Stimulated activated naive CD8-positive, alpha-beta T cell treated with anti-CD3 and anti-CD28 coated beads, Interleukin-15, amount 100 ng/mL, for 72 hours (primary cell): ENCODE measurements at regions not wholly inside any gene's neighbourhood (a gene's known extent, or its start where the extent isn't known, plus 50 kb on each side); places are given as distances from the start of the nearest gene placed in this dataset.
"Not testable (repeated sequence)": the region's sequence is repeated elsewhere in the genome, so short reads cannot be mapped to it uniquely, and the experiment has no call there.

ENCODE experiments used
- ATAC-seq: fragments of 150-1000 bp; cut with Tn5 transposase; 2 replicates; pipeline ENCODE4 v1.10.0; 2021; ENCODE audit warnings: mild to moderate bottlenecking, moderate library complexity
- DNase-seq, 2 donors: peaks; one replicate each; pipeline ENCODE4 v3.0.0; 2021 to 2022
- H3K27ac Mint-ChIP-seq, 2 donors: one replicate each; pipeline ENCODE4 v1.8.0; 2022; ENCODE audit warnings: mild to moderate bottlenecking in 2 of 2, mixed read lengths in 2 of 2, moderate library complexity in 2 of 2
- H3K27me3 Mint-ChIP-seq: one replicate; pipeline ENCODE4 v1.8.0; 2022; ENCODE audit warnings: mixed read lengths
- H3K4me1 Mint-ChIP-seq: one replicate; pipeline ENCODE4 v1.8.0; 2022; ENCODE audit warnings: mild to moderate bottlenecking, mixed read lengths
- H3K4me3 Mint-ChIP-seq, 2 donors: one replicate each; pipeline ENCODE4 v1.8.0; 2022; ENCODE audit warnings: mild to moderate bottlenecking in 2 of 2, mixed read lengths in 2 of 2, moderate library complexity in 1 of 2
- H3K9me3 Mint-ChIP-seq, 2 donors: one replicate each; pipeline ENCODE4 v1.8.0; 2022; ENCODE audit warnings: mixed read lengths in 2 of 2

DNA sequence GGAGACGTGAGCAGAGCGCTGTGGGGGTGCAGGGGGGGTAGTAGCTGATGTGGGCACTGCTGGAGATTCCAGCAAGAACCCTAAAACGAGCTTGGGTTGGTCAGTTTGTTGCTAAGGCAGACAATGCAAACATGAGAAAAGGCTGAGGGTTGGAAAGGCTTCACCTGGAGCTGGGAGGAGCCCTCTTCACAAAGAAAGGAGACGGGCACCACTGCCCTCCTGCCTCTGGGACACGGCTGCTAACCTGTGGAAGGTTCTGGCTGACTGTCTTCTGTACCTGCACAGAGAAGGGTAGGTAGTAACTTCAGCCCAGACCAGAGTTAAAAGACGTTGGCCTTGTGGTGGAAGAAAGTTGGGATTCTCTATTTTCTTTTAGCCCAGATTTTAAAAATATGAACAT lies 108.7 kb downstream of the SUCLA2 start:
- no peak overlapping the region for H3K27ac Mint-ChIP-seq
- ATAC-seq (no peak), DNase-seq (no peak)
- no peaks in the 10 kb centered on the region for H3K27me3 Mint-ChIP-seq
- H3K4me1 Mint-ChIP-seq: peaks cover 13% of the 10 kb centered on the region
- no peak overlapping the region for H3K4me3 Mint-ChIP-seq
- H3K9me3 Mint-ChIP-seq: peaks cover 0 to 6% of the 10 kb centered on the region in 2 donors

DNA sequence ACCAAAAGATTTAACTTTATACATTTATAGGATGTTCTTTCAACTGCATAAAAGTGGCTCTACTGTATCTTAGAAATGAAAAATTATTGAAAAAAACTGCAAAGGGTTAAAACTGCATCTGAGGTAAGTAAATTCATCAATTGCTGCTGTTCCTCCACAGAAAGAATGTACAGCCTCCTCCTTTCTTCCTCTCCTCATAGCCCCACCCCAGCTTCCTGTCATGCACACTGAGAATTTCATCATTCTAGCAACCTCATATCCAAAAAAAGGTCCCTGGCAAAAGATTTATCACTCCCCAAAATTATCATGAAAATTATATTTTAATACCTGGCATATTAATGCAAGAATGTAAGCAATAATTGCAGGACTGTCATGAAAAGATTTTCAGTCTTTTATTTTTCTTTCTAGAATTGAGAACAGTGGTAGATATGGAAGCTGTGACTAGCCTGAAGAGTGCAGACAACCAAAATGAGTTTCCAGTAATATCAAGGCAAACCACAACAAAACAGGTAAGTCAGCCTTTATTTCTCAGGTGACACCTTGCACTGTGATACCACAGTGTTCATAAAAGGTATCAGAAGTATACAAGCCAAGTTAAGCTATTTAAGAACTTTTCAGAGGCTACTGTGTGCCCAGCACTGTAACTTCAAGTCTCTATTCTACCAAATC lies 110.8 kb downstream of the SUCLA2 start:
- ATAC-seq: peak; percentile 71
- DNase-seq: peak in 1 of 2 donors; percentile 28
- peak overlapping the region; percentile 49 to 60 for H3K4me3 Mint-ChIP-seq
- H3K27ac Mint-ChIP-seq: peak overlapping the region; percentile 90 to 95
- H3K27me3 Mint-ChIP-seq: no peaks in the 10 kb centered on the region
- H3K4me1 Mint-ChIP-seq: peaks cover 26% of the 10 kb centered on the region
- peaks cover 0 to 6% of the 10 kb centered on the region in 2 donors for H3K9me3 Mint-ChIP-seq

DNA sequence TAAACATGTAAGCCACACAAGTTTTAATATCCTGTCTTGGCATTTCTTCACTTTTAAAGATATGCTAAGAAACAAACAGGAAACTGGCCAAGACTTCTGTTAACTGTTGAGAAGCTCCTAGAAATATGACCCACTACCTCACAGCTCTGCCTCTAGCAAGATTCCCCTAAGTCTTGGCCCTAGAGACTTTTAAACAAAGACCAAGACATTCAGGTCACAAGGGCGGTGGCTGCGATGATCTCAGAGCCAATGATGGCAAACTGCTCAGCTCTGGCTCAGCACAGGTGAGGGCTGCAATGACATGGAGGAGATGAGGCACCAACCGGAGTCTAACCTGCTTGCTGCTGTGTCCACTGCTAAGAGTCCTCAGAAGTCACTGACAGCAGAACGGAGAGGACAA lies 114.8 kb downstream of the SUCLA2 start:
- ATAC-seq (peak; percentile 77), DNase-seq (no peak)
- peak overlapping the region; percentile 28 to 84 for H3K27ac Mint-ChIP-seq

DNA sequence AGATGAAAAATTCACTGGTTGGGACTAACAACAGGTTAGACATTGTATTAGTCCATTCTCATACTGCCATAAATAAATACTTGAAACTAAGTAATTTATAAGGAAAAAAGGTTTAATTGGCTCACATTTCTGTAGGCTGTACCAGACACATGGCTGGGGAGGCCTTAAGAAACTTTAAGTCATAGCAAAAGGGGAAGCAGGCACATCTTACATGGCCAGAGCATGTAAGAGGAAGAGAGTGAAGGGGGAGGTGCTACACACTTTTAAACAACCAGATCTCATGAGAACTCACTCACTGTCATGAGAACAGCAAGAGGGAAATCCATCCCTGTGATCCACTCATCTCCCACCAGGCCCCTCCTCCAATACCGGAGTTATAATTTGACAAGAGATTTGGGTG lies 125.9 kb downstream of the SUCLA2 start:
- no peak for ATAC-seq
- Mint-ChIP-seq H3K9me3 (peaks cover 12% of the 10 kb centered on the region in 2 donors), H3K4me3 (no peak overlapping the region), H3K27ac (peak overlapping the region in 1 of 2 donors; percentile 14), H3K4me1 (no peaks in the 10 kb centered on the region), H3K27me3 (no peaks in the 10 kb centered on the region)
- no peak for DNase-seq

More for the DNA sequence above, 114.8 kb downstream of the SUCLA2 start:
- Mint-ChIP-seq H3K4me3 (peak overlapping the region in 1 of 2 donors; percentile 44), H3K27me3 (no peaks in the 10 kb centered on the region), H3K4me1 (peaks cover 22% of the 10 kb centered on the region), H3K9me3 (peaks cover 0 to 6% of the 10 kb centered on the region in 2 donors)

DNA sequence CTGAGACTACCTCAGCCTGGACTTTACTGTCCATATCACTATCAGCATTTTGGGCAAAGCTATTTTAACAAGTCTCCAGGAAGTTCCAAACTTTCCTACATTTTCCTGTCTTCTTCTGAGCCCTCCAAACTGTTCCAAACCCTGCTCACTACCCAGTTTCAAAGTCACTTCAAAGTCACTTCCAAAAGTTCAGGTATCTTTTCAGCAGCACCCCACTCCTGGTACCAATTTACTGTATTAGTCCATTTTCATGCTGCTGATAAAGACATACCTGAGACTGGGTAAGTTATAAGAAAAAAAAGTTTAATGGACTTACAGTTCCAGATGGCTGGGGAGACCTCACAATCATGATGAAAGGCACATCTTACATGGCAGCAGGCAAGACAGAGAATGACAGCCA lies 127.1 kb downstream of the SUCLA2 start:
- not testable (repeated sequence) for H3K4me3 Mint-ChIP-seq
- peaks cover 12% of the 10 kb centered on the region in 2 donors for H3K9me3 Mint-ChIP-seq

DNA sequence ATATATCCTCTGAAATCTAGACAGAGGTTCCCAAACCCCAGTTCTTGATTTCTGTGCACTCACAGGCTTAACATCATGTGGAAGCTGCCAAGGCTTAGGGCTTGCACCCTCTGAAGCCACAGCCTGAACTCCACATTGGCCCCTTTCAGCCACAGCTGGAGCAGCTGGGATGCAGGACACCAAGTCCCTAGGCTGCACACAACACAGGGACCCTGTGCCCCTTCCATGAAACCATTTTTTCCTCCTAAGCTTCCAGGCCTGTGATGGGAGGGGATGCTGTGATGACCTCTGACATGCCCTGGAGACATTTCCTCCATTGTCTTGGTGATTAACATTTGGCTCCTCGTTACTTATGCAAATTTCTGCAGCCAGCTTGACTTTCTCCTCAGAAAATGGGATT lies 127.8 kb downstream of the SUCLA2 start:
- ATAC-seq, DNase-seq, H3K27ac Mint-ChIP-seq, H3K4me3 Mint-ChIP-seq, H3K4me1 Mint-ChIP-seq, H3K27me3 Mint-ChIP-seq: not testable (repeated sequence)
- H3K9me3 Mint-ChIP-seq: peaks cover 12% of the 10 kb centered on the region in 2 donors

More for the DNA sequence above, 127.1 kb downstream of the SUCLA2 start:
- H3K27me3 Mint-ChIP-seq, H3K27ac Mint-ChIP-seq, H3K4me1 Mint-ChIP-seq, ATAC-seq, DNase-seq: not testable (repeated sequence)

DNA sequence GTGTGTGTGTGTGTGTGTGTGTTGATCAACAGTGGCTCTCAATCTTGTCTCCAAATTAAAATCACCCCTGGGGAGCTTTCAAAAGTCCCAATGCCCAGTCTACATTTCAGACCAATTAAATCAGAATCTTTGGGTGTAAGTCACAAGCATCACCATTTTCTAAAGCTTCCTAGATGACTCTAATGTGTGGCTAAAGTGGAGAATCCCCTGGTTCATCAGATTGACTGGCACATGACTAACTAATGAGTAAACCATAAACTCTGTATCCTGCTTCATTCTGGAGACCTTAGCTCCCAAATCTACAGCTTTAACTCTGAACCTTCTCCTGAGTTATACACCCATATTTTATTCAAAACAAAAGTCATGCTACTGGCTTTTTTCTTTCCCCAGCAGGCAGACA lies 131.3 kb downstream of the SUCLA2 start:
- H3K9me3 Mint-ChIP-seq: peaks cover 7 to 12% of the 10 kb centered on the region in 2 donors
- peaks cover 4% of the 10 kb centered on the region for H3K4me1 Mint-ChIP-seq
- ATAC-seq: no peak
- H3K4me3 Mint-ChIP-seq: no peak overlapping the region
- no peak for DNase-seq
- no peaks in the 10 kb centered on the region for H3K27me3 Mint-ChIP-seq
- H3K27ac Mint-ChIP-seq: no peak overlapping the region

DNA sequence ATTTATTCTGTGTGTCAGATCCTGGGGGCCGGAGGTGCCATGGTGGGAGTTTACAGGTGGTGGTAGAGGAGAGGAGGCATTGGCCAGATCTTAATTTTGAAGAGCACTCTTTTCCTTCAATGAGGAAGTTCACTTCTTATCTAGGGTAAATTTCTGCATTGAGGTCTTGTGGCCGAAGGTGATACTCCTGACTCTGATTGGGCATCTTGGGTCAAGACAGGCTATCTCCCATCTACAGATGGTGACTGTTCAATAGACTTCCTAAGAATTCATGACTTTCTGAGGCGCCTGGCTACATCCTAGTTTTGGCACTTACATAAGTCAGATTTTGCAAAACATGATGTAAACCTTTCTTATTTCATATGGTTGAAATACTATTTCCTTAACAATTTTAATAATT lies 135.2 kb downstream of the SUCLA2 start:
- Mint-ChIP-seq H3K4me3 (no peak overlapping the region), H3K27me3 (peaks cover 7% of the 10 kb centered on the region), H3K9me3 (peaks cover 0 to 3% of the 10 kb centered on the region in 2 donors), H3K4me1 (peaks cover 4% of the 10 kb centered on the region), H3K27ac (no peak overlapping the region)
- DNase-seq: no peak
- no peak for ATAC-seq

DNA sequence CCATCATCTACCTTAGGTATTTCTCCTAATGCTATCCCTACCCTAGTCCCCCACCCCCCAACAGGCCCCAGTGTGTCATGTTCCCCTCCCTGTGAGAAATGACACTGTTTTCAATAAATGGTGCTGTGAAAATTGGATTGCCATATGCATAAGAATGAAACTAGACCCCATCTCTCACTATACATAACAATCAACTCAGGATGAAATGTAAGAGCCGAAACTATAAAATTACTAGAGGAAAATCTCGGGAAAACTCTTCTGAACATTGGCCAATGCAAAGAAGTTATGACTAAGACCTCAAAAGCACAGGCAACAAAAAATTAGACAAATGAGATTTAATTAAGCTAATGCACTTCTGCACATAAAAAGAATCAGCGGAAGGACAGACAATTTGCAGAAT lies 138.2 kb downstream of the SUCLA2 start:
- Mint-ChIP-seq H3K4me1 (peaks cover 4% of the 10 kb centered on the region), H3K27me3 (peaks cover 20% of the 10 kb centered on the region), H3K9me3 (peaks cover 0 to 3% of the 10 kb centered on the region in 2 donors), H3K27ac (no peak overlapping the region), H3K4me3 (no peak overlapping the region)
- ATAC-seq: no peak
- DNase-seq: no peak

DNA sequence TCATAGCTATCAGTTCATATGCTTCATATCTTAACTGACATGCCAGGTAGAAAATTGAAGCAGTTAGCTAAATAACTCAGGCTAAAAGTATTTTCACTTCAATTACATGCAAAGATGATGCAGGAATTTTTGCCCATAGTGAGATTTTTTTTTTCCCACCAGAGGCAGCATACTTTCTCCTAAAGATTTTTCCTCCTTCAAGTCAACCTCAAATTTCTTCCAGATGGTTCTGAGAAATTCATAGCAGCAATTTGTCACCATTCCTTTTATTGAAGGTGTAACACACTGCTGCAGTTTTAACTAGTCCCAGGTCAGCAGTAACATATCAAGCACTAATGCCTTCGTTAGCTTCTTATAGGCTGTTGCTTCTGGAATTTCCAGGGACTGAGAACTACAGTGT lies 141.9 kb downstream of the SUCLA2 start:
- ATAC-seq (no peak), DNase-seq (no peak)
- peaks cover 0 to 3% of the 10 kb centered on the region in 2 donors for H3K9me3 Mint-ChIP-seq
- no peak overlapping the region for H3K27ac Mint-ChIP-seq
- no peaks in the 10 kb centered on the region for H3K4me1 Mint-ChIP-seq
- H3K27me3 Mint-ChIP-seq: peaks cover 20% of the 10 kb centered on the region
- H3K4me3 Mint-ChIP-seq: no peak overlapping the region

DNA sequence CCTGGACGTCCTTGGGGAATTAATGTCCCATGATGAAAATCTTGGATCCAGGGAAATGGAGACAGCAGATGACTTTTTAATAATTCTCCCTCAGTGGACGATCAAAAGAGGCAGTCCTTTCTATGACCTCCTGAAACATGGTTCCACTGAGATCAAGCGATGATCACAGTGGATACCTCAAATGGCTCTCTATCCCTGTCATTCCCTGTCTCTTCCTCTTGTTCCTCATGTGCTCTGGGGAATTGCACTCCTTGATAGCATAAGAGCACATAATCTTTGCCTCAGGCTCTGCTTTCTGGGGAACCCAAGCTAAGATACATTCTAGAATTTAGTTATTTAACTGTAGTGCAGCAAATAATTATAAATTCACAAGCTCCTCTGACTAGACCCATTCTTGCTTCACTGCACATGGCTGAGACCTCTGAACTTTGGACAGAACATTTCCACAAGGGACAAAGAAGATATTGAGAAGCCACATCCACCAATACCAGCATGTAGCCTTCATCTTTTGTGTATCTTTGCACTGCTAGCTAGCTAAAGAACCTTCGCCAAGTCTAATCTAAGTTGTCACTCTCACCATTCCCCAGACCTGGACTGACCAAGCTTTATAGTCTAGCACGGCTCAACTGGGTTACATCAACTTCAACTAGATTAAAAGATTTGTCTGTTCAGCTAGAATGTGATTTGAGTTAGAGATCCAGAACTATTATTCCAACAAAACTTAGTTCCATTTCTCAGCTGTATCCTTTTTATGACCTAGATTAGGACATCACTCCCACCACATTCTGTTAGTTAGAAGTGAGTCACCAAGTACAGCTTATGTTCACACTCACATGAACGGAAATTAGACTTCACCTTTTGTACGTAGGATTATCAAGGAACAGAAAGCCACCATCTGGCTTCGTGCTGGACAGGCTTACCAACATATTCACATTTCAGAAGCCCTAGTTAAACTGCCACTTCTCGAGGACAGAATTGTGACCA lies 142.7 kb downstream of the SUCLA2 start:
- Mint-ChIP-seq H3K4me1 (no peaks in the 10 kb centered on the region), H3K4me3 (no peak overlapping the region), H3K9me3 (peaks cover 0 to 3% of the 10 kb centered on the region in 2 donors), H3K27me3 (peaks cover 20% of the 10 kb centered on the region), H3K27ac (no peak overlapping the region)
- DNase-seq (no peak), ATAC-seq (no peak)

DNA sequence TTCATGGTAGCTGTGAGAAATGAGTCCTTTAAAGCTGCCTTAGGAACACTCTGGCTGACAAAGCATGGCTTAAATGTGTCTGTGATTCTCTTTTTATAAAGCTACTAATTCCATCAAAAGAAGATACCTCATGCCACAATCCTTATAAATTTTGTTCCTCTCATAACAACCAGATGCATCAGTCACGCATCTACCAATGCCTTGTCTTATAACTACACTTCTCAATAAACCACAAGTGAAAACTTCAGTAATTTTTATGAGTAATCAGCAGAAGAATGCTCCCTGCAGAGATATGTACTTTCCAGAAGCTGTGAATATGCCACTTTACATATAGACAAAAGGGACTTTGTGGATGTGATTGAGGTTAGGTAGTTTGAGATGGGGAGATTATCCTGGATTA lies 147.8 kb downstream of the SUCLA2 start:
- no peak for DNase-seq
- Mint-ChIP-seq H3K27ac (no peak overlapping the region), H3K9me3 (peaks cover 6 to 8% of the 10 kb centered on the region in 2 donors), H3K27me3 (peaks cover 2% of the 10 kb centered on the region), H3K4me3 (no peak overlapping the region), H3K4me1 (no peaks in the 10 kb centered on the region)
- ATAC-seq: no peak

DNA sequence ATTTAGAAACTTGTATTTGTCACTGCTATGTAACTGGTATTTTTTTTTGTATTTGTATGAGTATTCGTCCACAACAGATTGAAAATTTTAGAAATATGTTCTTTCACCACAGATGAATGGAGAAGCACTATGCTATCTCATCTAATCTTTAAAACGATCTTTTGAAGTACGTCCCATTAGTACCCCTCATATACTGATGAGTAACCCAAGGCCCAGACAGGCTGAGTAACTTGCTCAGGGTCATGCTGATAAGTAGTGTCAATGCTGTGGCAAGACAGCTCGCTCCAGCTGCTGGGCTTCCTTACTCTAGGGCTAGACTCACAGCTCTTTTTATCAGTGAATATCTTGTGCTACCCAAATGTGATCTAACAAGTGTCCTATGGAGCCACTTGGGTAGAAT lies 154.2 kb downstream of the SUCLA2 start:
- ATAC-seq: no peak
- Mint-ChIP-seq H3K4me3 (no peak overlapping the region), H3K4me1 (no peaks in the 10 kb centered on the region), H3K27ac (peak overlapping the region in 1 of 2 donors; percentile 65), H3K9me3 (peaks cover 6 to 8% of the 10 kb centered on the region in 2 donors), H3K27me3 (no peaks in the 10 kb centered on the region)
- no peak for DNase-seq

DNA sequence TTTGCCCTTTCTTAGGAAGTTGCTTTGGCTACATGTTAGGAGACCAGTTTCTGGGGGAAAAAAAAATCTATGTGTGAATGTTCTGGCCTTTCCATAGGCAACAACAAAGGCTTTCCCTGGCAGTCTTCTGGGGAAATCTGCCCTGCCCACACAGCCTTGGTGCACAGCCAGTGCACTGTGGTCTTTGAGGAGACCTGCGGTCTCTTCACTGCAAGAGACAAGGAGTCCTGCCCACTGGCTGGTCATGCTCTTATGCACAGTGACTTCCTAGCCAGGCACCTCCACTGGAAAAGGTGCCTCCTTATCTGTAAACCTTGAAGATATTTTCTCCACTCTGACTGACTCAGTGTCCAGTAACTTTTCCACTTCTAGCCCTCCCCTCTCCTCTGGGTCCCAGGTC lies 155.1 kb downstream of the SUCLA2 start:
- ATAC-seq: no peak
- no peaks in the 10 kb centered on the region for H3K27me3 Mint-ChIP-seq

DNA sequence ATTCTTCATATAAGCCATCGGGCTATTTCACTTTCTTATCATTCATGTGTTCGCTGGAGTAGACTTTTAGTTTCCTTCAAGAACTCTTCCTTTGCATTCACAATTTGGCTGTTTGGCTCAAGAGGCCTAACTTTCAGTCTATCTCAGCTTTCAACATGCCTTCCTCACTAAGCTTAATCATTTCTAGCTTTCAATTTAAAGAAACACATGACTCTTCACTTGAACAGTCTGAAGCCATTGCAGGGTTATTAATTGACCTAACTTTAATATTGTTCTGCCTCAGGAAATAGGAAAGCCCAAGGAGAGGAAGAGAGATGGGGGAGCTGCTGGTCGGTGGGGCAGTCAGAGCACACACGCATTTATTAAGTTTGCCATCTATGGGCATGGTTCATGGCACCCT lies 158.1 kb downstream of the SUCLA2 start:
- H3K4me1 Mint-ChIP-seq: no peaks in the 10 kb centered on the region
- no peak for ATAC-seq
- DNase-seq: no peak
- H3K9me3 Mint-ChIP-seq: no peaks in the 10 kb centered on the region
- H3K27me3 Mint-ChIP-seq: no peaks in the 10 kb centered on the region
- no peak overlapping the region for H3K4me3 Mint-ChIP-seq
- no peak overlapping the region for H3K27ac Mint-ChIP-seq

More for the DNA sequence above, 155.1 kb downstream of the SUCLA2 start:
- no peaks in the 10 kb centered on the region for H3K4me1 Mint-ChIP-seq
- no peak for DNase-seq
- no peak overlapping the region for H3K4me3 Mint-ChIP-seq
- H3K27ac Mint-ChIP-seq: no peak overlapping the region
- H3K9me3 Mint-ChIP-seq: peaks cover 6 to 8% of the 10 kb centered on the region in 2 donors

DNA sequence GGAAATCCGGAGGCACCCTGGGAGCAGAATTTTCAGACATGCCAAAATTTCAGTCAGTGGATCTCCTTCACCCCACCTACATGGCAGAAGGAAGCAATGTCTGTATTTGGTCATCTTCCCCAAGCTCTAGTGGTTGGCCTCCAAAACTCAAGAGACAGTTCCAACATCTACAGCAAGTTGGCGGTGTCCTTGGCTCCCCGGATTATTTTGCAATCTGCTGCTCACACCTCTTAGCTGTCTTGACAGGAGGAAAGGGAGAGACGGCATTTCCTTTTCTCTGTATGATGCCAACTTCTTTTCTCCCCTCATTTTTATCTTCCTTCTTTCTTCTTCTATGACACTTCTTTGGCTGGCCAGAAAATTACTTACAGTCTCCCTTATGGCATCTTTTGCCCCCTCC lies 159.9 kb downstream of the SUCLA2 start:
- ATAC-seq: no peak
- no peaks in the 10 kb centered on the region for H3K9me3 Mint-ChIP-seq
- H3K27ac Mint-ChIP-seq: no peak overlapping the region
- no peaks in the 10 kb centered on the region for H3K4me1 Mint-ChIP-seq
- no peak for DNase-seq
- H3K27me3 Mint-ChIP-seq: no peaks in the 10 kb centered on the region
- H3K4me3 Mint-ChIP-seq: no peak overlapping the region
